NCI-H510A (cell line): ENCODE measurements at regions not wholly inside any gene's neighbourhood (a gene's known extent, or its start where the extent isn't known, plus 50 kb on each side); places are given as distances from the start of the nearest gene placed in this dataset.

Experiments
- DNase-seq: peaks from one replicate; lab custom pipeline; 2025; lab: John Stamatoyannopoulos, UW

DNA sequence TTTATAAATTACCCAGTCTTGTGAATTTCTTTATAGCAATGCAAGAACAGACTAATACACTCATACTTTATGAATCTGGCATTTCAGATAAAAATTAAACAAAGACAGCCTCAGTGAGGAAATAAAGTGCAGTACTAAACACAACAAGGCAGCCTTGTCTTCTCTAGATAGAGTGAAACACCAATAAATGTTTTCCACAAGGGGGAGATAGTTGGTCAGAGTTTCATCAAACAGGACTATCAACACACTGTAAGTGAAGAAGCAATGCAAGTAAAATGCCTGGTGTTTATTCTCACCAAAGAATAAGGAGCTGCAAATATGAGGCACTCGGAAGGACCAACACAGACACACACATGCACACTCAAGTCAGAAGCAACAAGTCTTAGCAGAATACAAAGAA, 62.8 kb downstream of the FAM9B start:
- DNase-seq: no peak

- DNase-seq: no peak
These were observed 64.5 kb downstream of the FAM9B start for GRCh38 chrX:8969378-8969777.

DNA sequence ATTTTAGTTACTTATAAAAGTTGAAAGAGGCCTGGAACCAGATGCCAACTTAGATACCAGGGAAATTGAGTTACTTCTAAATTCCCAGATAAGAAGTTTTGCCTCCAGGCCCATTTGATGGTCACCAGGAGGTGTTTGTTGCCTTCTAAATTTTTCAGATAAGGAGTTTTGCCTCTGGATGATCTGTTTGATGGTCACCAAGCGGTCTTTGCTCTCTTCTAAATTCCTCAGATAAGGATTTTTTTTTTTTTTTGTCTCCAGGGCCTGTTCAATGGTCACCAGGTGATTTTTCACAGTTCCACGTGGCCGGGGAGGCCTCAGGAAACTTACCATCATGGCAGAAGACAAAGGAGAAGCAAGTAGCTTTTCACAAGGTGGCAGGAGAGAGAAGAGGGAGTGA, 66.5 kb downstream of the FAM9B start:
- no peak for DNase-seq

- DNase-seq: no peak
These were observed 72.9 kb downstream of the FAM9B start for GRCh38 chrX:8960957-8961468.

GRCh38 chrX:8955511-8955910, 78.4 kb downstream of the FAM9B start:
- no peak for DNase-seq

DNA sequence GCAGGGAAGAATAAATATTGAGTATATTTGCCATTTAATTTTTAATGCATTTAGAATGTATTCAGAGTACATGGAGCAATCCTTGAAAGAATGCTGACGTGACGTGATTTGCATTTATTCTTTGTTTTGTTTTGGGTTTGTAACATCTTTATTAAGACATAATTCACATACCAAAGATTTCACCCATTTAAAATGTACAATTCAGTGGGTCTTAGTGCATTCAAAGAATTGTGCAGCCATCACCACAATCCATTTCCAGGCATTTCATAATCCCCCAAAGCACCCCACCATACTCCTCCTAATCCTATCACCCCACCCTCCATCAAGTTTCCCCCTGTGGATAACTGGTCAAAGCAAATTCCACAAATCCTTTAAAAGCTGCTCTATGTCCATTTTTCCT, 87.4 kb downstream of the FAM9B start:
- no peak for DNase-seq

DNA sequence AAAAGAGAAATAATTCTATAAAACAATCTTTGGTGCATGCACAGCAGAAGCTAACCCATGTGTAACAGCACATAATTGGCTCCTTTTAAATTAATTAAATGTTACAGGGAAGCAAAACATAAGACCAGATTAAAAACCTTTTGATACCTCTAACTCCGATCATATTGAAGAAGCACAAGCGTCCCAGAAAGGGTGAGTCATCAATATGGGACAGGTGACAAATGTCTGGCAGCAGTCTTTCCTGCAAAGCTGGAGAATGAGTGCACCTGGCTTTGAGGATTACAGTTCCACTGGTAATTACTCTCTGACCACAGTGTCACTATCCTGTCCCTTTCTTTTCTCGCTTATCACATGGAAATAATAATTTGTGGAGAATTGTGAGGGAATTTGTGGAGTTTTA, 94.6 kb downstream of the FAM9B start:
- peak; percentile 21 for DNase-seq

DNA sequence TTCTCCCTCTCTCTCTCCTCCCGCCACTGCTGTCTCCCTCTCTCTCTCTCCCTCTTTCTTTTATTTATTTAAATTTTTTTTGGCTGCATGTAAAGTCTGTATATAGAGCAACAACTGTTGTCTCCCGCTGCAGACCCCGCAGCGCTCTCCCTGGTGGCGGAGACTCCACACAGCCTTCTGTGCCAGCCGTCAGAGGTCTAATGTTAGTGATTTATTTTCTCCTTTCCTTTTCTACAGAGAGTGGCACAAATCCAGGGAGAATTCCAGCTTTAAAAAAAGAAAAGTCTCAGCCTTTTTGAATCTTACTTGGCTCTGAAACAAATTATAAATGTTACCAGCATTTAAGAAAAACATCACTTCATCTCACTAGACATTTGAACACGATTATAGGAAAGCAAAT, 106.2 kb downstream of the FAM9B start:
- no peak for DNase-seq

GRCh38 chrX:8927066-8927635, 106.8 kb downstream of the FAM9B start:
- no peak for DNase-seq

- no peak for DNase-seq
These were observed 112.3 kb downstream of the FAM9B start for GRCh38 chrX:8921615-8922014.

GRCh38 chrX:8919801-8920200, 114.1 kb downstream of the FAM9B start:
- DNase-seq: no peak

DNA sequence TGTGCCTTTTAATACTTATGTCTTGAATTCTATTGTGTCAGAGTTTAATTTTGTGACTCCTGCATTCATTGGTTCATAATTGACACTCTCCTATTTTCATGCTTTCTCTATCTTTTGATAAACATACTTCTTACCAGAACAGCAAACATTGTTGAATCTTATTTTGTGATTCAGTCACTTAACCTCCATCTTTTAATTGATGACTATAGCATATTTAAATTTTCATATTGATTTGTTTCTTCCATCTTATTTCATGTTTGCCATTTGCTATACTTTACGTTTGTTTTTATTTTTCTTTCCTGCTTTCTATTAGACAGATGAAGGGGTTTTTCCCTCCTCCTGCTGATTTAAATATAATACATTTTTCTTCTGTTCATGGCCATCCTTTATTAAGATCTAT, 115.5 kb upstream of the FAM9A start:
- no peak for DNase-seq

GRCh38 chrX:8914681-8915080, 113.5 kb upstream of the FAM9A start:
- DNase-seq: no peak

- no peak for DNase-seq
These were observed 112.6 kb upstream of the FAM9A start for GRCh38 chrX:8913655-8914409.

- DNase-seq: no peak
These were observed 106.5 kb upstream of the FAM9A start for GRCh38 chrX:8907688-8908087.

DNA sequence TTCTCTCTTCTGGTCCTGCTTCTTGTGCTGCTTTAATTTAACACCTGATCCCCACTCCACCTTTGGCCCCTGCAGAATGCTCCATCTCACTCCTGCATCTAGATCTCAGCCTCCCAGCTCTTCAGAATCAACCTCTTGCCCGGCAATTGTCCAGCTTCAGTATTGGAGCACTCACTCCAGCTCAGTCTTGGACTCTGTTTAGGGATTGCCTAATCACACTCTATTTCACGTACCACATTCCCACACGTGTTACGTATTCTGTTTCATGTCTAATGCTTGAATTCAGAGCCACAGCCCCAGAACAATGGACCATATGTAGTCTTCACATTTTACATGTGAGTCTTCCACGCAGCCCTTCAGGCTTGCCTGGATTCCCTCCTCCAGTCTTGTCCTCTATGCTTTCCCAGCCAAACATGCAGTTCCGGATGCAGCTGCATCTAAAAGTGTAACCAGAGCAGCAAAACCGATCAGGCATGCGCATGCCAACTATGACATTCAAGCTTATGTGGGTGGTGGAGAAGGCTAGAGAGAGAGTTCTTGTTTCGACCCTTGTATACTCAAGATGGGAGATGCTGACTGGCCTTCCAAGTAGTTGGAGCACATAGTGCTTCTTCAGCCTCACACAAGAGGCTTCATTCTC, 105.2 kb upstream of the FAM9A start:
- no peak for DNase-seq

DNA sequence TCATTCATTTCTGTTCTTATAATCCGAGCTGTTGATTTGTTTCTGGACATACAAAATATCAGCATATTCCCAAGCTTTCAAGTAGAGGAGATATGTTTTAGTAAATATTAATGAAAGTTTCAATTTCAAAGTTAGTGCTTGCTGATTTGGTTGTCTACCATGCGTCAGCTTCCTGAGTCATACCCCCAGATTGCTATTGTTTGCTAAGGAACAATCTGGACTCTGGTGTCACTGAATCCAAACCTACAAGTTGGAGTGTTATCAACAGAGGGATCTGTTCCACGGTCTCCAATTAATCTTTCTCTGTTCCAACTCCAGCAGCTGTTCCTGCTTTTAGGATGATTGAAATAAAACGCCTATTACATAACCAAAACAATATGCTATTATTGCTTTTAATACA, 96.1 kb upstream of the FAM9A start:
- DNase-seq: no peak

- no peak for DNase-seq
These were observed 89.6 kb upstream of the FAM9A start for GRCh38 chrX:8890794-8891193.

DNA sequence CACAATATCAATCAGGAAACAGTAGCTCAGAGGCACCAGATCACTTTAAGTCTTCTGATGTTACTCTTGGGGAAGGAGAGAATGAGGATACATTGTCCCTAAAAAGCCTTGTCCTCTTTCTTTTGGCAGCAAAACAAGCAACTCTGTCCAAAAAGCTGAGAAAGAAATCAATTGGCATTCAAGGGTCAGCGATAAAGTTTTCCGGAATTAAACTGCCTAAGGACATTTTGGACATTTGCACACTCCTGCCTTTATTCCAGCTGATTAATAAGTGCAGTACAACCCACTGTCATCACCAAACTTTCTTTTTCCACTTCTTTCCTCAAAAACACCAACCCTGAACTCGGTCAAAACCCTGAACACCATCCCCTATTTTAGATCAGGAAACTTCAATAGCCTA, 85.8 kb upstream of the FAM9A start:
- DNase-seq: no peak

DNA sequence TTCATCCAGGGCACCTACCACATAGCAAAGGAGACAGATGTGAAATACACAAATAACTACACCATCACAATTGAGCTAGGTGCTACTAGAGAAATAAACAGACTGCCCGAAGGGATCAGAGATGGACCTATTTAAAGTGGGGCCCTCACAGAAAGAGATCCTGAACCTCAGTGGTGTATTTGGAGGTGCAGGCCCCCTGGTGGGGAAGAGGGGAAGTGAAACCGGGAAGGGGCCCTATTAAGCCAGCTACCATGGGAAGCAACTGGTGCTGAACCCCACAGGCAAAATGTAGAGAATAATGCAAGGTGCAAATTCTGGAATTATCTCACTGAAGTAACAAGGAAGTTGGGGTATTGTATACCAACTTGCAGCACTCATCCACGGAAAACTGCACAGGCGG, 78.6 kb upstream of the FAM9A start:
- DNase-seq: no peak

DNA sequence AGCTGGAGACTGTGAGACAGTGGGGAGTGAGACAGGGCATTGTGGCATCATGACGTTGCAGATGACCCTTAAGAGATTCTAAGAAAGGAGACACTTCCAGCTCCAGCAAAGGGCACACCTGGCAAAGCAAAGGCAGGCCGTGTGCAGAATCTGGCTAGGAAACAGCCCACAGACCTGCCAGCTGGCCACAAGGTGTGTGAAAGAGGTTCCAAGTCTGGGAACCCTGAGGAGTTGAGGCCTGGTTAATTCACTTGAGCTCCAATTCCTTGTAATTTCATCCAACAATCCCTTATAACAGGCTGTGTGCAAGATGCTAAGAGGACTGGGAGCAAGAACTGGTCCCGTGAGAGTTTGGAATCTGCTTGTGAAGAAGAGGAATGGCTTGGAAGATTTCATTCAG, 72.8 kb upstream of the FAM9A start:
- no peak for DNase-seq

DNA sequence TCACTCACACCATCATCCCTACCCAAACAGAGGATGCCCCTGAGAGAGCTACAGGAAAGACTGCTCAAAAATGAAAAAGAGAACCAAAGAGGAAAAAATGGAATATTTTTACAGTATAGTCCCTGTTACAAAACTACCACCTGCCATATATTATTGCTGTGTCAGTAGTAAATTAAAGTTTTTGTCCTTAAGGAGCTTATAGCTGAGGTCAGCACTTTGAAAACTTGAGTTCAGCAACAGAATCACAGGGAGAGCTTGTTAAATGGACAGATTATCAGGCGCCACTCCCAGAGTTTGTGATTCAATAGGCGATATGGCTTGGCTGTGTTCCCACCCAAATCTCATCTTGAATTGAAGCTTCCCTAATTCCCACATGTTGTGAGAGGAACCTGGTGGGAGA, 71.9 kb upstream of the FAM9A start:
- no peak for DNase-seq

DNA sequence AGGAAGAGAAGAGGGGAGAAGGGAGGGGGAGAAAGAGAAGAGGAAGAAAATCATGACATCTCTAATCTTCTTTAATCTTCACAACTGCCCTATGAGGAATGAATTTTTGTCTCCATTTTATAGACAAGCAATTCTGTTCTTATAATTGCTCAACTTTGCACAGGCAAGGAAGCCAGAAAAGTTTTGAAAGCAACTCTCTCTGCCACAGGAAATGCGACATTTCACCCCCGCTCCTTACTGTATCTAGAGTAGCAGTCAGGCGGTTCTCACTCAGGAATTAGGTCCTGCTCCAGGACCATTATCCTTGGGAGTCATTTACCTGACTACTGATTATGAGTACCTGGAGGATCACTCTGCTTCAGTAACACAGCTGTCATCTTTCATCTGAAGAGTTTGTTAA, 69.2 kb upstream of the FAM9A start:
- no peak for DNase-seq
